Upper lobe of left lung (tissue), 4 donors: ENCODE measurements at regions not wholly inside any gene's neighbourhood (a gene's known extent, or its start where the extent isn't known, plus 50 kb on each side); places are given as distances from the start of the nearest gene placed in this dataset.

Experiments used
- CTCF ChIP-seq, 6 experiments: fragments of 450-650 bp in 4 of 6; fragments of 200-600 bp in 2 of 6; sonication (generic) in 2 of 6; IDR thresholded peaks; one replicate each; pipeline ENCODE4 v1.5.1; 2016 to 2019; ENCODE audit warnings: antibody characterized with exemption in 6 of 6
- EP300 ChIP-seq, 4 donors: sonication (generic); formaldehyde crosslinking; IDR thresholded peaks; one replicate each; pipeline ENCODE4 v1.5.1; 2017; ENCODE audit warnings: antibody characterized with exemption in 4 of 4, control low read depth in 2 of 4
- POLR2A ChIP-seq, 4 donors: fragments of 450-650 bp; IDR thresholded peaks; one replicate each; pipeline ENCODE4 v1.5.1; 2016 to 2017; ENCODE audit warnings: antibody characterized with exemption in 4 of 4, mild to moderate bottlenecking in 2 of 4
- POLR2AphosphoS5 ChIP-seq, 2 donors: sonication (generic); formaldehyde crosslinking; IDR thresholded peaks; one replicate each; pipeline ENCODE4 v1.5.1; 2017; ENCODE audit warnings: antibody characterized with exemption in 2 of 2

- TF ChIP-seq EP300 (IDR thresholded peaks at IDR 0.05) (no peak), CTCF (IDR thresholded peaks at IDR 0.05) (no peak), POLR2AphosphoS5 (IDR thresholded peaks at IDR 0.05) (no peak), POLR2A (IDR thresholded peaks at IDR 0.05) (no peak)
These were observed 64.2 kb upstream of the PCSK5 start for GRCh38 chr9:75826314-75826713.
